GM21381 (cell line): ENCODE measurements at regions not wholly inside any gene's neighbourhood (a gene's known extent, or its start where the extent isn't known, plus 50 kb on each side); places are given as distances from the start of the nearest gene placed in this dataset.
"Not testable (repeated sequence)": the region's sequence is repeated elsewhere in the genome, so short reads cannot be mapped to it uniquely, and the experiment has no call there.

Experiments
- ATAC-seq: cut with Tn5 transposase; IDR thresholded peaks from one replicate; pipeline ENCODE4 v1.9.1; 2021; ENCODE audit warnings: mild to moderate bottlenecking, moderate library complexity; ENCODE audit not compliant: unreplicated experiment

DNA sequence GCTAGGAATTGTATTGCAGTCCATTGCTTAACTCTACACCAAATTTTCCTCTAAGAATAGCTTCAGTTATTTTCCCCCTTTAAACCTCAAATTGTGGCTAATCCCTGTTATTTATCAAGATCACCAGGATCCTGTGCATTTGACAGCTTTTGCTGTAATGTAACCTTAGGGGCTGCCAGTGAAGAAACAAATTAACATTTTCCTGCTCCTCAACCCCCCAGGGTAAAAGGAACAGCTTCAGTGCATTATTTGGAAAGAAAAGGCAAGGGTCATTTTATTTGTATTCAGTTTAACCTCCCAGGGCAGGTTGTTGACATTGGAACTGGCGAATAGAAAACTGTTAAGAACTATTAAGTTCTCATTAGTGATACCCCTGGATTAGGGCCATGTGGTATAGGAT is 57.0 kb downstream of the PCDH20 start:
- no peak for ATAC-seq

DNA sequence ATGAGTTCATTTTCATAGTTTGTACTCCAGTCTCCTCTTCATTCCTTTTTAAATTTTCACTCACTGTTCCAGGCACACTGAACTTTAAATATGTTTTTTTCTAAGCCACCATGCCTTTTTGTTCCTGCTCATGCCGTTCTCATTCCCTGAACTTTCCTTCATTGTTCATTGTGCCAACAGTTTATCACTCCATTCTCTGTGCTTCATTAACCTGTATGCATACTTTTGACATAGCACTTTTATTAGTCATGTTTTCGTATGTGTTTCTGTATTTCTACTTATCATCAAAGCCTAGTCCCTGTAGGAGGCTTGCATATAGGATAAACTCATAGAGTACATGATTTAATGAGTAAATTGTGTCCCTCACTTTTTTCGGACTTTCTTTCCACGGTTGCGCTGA is 65.3 kb downstream of the PCDH20 start:
- ATAC-seq = no peak

DNA sequence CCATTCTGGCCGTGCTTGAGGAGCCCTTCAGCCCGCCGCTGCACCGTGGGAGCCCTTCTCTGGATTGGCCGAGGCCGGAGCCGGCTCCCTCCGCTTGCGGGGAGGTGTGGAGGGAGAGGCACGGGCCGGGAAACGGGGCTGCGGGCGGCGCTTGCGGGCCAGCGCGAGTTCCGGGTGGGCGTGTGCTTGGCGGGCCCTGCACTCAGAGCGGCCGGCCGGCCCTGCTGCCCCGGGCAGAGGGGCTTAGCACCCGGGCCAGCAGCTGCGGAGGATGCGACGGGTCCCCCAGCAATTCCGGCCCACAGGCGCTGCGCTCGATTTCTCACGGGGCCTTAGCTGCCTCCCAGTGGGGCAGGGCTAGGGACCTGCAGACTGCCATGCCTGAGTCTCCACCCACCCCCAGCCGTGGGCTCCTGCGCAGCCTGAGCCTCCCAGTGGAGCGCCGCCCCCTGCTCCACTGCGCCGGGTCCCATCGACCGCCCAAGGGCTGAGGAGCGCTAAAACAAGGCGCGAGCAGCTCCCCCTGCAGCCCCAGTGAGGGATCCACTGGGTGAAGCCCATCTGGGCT is 76.5 kb downstream of the PCDH20 start:
- no peak for ATAC-seq

DNA sequence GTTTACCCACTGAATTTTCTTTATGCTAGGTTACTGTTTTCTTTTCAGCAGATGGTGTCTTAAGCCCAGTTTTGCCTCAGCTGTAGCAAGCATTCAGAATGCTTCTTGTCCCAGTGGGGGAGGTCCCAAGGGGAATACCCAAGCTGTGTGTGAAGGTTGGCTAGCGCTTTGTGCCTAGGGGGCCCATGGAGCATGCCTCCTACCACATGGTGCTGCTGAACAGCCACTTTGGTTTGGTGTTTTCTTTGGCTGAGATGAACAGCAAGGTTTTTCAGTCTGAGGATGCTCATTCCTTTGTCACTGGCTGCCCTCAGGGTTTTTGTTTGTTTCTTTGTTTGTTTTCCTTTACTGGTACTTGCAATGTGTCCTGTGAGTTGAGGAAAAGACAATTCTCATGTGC is 99.0 kb downstream of the PCDH20 start:
- ATAC-seq = no peak

DNA sequence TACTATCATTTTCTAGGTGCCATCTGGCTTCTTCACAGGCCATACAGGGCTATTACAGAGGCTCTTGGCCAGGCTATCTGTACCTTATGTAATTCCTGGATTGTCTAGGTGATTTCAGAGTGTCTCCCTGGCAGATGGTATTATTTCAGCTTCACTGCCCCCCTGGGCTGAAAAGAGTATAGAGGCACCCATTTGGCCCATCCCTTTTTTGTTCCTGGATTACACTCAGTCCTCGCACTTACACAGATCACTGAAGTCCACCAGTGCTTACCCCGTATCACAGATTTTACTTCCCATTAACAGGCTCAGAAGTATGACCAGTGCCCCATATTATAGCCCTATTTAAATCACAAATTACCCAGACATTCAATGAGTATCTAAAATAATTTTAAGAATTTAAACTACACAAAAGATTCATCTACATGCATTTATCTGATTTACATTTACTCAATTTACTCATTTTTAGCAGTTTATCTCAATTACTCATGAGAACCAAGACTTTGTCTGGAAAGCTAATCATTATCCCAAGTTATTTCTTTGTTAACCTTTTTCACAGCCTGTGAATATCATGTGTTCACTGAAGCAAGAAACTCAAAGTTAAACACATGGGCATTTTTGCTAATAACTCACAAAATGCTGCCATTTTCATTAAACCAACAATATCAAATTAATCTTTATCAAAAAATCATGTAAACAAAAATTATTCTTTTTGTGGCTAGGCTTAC is 121.0 kb downstream of the PCDH20 start:
- ATAC-seq = no peak

DNA sequence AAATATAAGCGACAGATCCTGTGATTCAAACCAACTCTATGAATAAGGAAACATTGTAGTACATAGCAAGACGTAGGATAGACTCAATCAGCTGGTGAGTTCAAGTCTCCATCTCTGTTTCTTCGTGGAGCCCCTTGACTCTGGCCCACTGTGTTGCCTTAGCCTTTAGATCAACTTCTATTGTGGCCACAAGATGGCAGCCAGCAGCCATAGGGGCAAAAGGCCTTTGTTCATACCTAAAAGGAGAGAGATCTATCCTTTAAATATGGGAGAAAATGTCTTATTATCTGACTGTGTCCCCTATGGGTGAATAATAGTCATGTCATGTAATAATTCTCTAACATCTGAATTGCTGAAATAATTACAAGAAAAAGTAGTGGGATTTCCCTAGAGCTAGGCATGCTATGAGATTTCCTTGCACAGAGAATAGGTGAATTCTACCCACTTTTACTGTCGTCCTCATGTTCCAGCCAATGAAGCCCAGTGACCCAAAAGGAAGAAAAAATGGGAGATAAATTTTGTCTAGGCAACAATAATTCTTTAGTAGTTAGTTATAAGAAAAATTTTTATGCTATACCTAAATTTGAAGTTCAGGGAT is 129.4 kb downstream of the PCDH20 start:
- no peak for ATAC-seq

DNA sequence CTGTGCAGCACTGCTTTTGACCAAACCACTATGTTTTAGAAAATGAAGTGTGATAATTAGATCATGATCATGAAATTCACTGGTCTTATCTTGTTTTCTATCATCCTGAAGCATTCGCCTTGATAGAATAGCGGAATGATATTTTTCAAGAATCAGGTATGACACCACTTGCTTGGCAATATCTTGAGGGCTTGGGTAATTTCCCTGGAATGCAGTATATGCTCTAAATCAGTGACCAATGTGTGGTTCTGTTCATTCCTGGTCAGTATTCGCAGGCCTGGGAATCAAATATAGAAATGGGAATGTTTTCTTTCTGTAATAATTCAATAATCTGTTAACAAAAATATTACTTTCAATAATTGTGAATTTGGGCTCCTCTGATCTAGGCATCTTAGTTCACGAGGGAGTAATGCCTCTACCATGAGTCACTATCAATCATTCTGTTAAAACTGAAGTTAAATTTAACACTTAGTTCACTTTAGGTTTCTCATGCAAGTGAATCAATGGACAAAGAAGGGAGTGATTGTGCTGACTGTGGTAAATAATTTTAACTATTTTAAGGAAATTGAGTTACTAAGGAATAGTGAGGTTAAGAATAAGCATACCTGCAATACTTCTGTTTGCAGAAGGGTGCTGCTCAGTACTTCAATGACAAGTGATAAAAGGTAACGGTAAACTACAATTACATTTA is 137.9 kb downstream of the PCDH20 start:
- ATAC-seq = no peak

DNA sequence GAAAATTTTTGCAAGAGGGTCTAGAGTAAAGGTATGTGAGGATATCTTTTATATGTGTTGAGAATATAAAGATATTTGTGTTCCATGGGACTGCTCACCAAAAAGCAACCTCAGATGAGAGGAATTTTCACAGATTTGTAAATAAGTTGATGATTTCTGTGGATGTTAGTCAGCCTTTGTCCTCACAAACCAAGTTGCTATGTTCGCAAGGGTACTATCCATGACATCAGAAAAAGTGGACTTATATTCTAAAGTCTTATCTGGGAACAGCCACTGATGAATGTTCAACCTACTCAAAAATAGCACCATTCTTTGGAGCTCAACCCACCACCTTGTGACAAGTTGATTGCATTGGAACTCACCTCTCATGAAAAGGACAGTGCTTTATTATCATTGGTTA is 138.6 kb downstream of the PCDH20 start:
- ATAC-seq = no peak

DNA sequence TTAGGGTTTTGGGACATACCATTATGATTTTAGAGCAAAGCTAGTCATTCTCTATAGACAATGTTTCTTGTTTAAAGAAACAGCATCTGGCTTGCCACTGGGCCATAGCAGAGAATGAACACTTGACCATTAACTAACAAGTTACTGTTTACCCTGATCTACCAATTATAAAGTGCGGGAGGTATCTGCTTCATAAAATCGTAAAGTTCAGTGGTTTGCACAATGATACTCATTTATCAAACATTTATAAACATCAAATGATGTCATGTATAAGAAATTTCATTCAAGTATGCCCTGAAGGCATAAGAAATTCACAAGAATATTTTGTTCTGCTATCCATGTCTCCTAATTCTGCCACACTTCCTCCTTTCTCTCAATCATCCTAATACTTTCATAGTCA is 139.2 kb downstream of the PCDH20 start:
- ATAC-seq = no peak

DNA sequence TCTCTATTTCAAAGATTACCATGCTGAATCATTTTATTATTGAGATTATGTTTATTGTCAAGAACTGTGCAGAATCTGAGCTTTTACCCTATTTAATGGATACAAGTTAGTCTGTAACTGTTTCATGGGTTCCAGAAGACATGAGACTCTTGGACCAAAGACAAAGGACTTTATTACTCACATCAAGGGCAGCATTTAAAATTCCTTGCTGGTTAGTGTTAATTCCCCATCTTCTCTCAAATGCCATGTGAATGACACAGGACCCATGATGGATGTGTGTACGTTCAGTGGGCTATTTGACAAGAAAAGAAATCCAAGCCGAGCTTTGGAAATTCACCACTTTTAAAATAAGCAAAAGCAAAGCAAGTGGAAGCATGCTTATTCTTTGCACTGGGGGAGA is 139.9 kb downstream of the PCDH20 start:
- no peak for ATAC-seq

DNA sequence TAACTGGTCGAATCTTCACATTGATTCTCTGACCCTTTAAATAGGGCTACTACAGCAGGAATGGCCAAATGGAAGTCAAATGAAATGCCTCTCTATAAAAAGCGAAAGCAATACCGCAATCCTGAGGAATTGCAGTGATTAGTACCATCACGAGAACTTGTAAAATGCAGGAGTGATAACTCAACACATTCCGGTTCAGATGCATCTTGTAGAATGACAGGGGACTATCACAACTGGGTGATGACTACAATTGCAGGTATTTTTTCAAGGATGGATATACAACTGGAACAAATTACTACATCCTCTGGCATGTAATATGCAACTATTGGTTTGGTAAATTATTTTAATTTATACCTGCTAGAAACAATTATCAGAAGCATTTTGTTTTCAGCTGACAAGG is 140.4 kb downstream of the PCDH20 start:
- ATAC-seq = no peak

DNA sequence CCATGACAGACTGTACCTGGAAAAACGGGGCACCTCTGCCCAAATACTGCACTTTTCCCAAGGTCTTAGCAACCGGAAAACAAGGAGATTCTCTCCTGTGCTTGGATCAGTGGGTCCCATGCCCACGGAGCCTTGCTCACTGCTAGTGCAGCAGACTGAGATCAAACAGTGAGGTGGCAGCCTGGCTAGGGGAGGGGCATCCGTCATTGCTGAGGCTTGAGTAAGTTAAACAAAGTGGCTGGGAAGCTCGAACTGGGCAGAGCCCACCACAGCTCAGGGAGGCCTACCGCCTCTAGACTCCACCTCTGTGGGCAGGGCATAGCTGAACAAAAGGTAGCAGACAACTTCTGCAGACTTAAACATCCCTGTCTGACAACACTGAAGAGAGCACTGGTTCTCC is 148.8 kb downstream of the PCDH20 start:
- ATAC-seq = not testable (repeated sequence)

DNA sequence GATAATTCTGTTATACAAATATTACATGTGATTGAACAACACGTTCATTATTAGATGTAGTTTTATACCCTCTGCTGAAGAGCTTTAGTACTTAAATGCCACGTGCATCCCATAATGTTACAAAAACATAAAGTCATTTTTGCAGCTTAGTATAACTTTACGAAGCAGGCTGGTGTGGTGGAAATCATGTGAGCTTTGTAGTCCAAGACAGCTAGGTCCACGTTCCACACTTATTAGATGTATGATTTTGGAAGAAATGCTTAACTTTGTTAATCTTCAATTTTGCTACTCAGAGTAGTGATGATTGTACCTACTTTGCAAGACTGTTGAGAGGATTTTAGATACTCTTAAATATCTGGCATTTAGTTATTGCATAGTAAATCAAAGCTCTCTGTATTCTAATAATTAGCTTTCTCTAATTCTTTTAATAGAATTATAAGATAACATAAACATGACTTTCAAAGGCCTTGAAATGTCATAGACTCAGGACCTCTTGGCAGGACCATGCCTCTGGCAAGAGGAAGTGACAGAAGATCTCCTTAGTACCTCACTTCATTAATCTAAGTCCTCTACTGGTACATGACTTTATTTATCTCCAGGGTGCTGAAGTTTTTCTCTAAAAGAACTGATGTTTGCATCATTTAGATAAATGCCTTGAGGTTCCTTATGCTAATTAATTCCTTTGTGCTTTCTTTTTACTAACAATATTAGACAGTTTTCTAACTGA is 153.7 kb downstream of the PCDH20 start:
- ATAC-seq = no peak

DNA sequence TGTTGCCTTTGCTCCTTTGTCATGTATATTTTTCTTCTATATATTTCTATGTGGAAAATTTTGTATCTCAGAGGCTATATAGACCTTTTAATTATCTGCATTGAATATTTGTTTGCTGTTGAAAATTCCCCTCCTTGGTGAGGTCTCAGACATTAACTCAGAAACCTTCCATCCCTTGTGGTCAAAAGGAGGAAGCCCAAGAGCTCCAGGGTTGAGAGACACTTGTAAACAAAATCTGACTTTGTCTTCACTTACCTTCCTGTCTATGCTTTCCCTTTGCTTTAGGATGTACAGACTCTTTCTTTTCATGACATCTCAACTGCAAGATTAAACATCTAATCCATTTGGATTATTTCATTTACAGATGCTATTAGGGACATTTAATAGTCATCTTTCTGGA is 157.5 kb downstream of the PCDH20 start:
- ATAC-seq = no peak

DNA sequence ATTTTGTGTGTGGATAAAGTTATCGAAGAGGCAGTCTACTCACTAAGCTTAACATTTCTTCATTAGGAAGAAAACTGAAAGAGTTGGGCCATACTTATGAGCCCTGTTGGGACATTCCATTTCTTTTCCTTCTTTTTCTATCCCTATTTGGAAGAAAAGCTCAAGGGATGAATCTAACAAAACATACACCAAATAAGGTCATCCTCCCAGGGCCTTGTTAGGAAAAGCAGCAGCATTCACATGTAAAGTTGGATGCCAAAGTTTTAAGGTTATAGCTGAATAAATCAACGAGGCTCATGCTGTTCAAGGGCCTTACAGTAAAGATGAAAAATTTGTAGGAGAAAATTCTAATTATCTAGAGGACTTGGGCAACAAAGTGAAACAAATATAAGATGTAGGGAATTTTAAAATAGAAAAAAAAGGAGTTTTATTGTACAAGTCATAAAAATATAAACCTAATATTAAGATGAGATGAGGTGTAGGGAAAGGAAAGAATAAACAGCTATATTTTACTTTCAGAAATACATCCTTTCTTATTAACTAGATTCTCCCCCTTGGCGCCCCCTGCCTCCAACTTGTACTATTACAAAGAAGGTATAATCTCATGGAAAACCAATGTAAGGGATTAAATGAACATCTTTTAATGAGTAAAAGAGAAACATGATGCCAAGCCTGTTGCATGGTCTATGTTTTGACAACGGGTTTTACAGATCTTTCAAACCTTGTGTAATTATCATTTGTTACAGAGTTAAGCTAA is 160.4 kb downstream of the PCDH20 start:
- ATAC-seq = no peak

DNA sequence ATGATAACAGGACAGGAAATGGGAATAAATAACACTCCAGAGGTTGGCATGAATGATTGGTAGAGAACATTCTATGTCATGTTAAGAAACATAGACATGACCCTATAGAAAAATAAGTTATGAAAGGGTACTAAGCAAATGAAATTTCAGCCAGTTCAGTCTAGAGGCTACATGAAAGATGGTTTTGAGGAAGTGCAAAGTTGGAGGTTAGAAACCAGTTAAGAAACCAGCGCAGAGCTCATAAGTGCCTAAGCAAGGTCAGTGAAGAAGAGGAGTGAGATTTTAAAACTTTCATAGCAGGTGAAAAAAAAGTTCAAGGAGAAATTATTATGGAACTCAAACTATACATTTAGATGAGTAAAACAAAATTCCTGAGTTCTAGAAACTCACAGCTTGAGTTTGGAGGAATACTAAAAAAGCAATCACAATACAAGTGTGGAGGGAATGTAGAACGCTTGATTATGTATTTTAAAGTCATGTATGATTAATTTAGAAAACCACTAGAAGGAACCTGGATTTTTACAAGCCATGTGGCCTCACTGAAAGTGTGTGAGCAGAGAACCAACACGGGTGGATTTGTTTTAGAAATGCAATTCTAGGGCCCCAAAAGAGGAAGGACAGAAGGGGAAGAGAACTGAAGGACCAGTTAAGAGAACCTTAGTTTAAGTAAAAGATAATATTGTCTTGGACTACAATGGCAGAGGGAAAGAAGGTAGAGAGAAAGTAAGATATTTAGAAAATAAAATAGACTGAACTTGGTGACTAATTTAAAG is 162.4 kb downstream of the PCDH20 start:
- no peak for ATAC-seq

DNA sequence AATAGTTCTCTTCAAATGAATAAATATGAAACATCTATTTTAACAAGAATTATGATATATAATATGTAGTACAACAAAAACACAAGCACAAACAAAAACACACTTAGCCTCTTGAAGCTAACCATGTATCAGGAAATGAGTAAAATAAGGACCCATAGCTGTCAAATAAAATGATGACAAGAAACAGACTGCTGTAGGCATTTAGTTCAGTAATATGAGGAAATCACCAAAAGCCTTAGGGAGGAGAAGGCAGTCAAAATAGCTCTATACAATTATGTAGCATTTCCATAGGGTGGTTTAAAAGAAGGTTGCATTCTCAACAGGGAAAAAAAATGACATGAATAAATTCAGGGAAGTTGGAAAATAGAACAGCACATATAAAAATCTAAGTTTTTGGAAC is 163.4 kb downstream of the PCDH20 start:
- ATAC-seq = no peak

DNA sequence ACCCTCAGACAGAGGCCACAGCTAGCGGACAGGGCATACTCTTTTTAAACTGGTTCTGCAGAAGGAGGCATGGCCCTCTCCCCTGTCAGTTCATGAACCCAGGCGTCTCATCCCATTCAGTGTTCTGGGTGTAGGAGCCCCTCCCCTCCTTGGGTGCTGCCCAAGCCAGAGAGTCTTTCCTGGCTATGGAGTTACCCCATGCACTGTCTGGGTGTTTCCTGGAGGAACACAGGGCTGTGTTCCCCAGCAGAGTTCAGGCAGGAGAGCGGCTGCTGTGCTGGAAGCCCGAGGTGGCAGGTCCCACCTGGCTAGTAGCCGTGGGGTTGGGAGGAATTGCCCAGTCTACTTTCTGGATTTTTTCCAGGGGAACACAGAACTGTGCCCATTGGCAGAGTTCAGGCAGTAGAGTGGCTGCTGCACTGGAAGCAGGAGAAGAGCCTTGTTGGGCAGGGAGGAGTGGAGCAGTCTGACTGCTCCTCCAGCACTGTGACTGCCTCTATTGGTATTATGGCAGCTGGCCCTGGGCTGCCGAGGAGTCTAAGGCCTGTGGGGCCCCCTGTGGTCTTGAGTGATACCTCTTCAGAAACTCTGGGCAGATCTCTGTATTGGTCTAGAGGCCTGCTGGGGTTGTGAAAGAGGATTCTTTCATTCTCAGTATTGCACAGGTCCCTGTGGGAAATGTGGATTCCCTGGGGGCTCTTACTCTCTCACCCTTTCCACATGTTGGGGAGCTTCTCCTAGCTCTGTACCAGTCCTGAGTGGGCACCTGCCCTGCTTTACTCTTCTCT is 168.3 kb downstream of the PCDH20 start:
- ATAC-seq = no peak

DNA sequence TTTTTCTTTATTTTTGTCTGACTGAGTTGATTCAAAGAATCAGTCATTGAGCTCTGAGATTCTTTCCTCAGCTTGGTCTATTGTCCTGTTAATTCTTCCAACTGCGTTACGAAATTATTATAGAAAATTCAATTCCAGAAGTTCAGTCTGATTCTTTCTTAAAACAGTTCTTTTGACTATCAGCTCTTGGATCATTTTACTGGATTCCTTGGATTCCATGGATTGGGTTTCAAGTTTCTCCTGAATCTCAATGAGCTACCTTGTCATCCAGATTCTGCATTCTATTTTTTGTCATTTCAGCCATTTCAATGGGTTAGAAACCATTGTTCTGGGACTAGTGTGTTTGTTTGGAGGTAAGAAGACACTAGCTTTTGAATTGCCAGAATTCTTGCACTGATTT is 169.3 kb downstream of the PCDH20 start:
- no peak for ATAC-seq
